NB4 (cell line): ENCODE measurements at regions not wholly inside any gene's neighbourhood (a gene's known extent, or its start where the extent isn't known, plus 50 kb on each side); places are given as distances from the start of the nearest gene placed in this dataset.

Source experiments
- POLR2A ChIP-seq: IDR thresholded peaks from 2 replicates; pipeline ENCODE4 v1.6.1; 2011; ENCODE audit warnings: mild to moderate bottlenecking; ENCODE audit not compliant: insufficient read length; ENCODE audit errors: extremely low read depth
- TF ChIP-seq, protein P1 (sequence below): IDR thresholded peaks from one replicate; pipeline ENCODE4 v1.5.1; 2012; ENCODE audit warnings: low read depth, low read length
- TF ChIP-seq, protein P2 (sequence below): IDR thresholded peaks from 2 replicates; pipeline ENCODE4 v1.6.1; 2011; ENCODE audit warnings: low read depth, low read length

DNA sequence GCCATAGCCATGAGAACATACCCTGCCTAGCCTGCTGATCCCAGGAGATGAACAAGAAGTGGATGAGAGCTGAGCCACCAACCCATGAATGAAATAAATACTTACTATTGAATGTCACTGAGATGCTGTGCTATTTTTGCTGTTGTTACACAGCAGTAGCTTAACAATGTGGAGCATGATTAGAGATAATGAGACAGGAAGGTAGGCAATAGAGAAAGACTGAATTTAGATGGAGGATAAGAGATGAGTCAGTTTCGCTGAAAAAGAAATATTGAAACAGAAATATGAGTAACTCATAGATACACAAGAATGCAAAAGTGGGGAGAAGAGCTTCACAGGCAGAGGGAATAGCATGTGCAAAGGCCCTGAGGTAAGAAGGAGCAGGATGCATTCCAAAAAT, 94.9 kb upstream of the TOP1 start:
- TF ChIP-seq, protein P1, sequence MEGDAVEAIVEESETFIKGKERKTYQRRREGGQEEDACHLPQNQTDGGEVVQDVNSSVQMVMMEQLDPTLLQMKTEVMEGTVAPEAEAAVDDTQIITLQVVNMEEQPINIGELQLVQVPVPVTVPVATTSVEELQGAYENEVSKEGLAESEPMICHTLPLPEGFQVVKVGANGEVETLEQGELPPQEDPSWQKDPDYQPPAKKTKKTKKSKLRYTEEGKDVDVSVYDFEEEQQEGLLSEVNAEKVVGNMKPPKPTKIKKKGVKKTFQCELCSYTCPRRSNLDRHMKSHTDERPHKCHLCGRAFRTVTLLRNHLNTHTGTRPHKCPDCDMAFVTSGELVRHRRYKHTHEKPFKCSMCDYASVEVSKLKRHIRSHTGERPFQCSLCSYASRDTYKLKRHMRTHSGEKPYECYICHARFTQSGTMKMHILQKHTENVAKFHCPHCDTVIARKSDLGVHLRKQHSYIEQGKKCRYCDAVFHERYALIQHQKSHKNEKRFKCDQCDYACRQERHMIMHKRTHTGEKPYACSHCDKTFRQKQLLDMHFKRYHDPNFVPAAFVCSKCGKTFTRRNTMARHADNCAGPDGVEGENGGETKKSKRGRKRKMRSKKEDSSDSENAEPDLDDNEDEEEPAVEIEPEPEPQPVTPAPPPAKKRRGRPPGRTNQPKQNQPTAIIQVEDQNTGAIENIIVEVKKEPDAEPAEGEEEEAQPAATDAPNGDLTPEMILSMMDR = no peak
- no peak for TF ChIP-seq POLR2A
- TF ChIP-seq, protein P2, sequence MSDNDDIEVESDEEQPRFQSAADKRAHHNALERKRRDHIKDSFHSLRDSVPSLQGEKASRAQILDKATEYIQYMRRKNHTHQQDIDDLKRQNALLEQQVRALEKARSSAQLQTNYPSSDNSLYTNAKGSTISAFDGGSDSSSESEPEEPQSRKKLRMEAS = no peak
